Epidermal melanocyte (primary cell): ENCODE measurements at regions not wholly inside any gene's neighbourhood (a gene's known extent, or its start where the extent isn't known, plus 50 kb on each side); places are given as distances from the start of the nearest gene placed in this dataset.
"Not testable (repeated sequence)": the region's sequence is repeated elsewhere in the genome, so short reads cannot be mapped to it uniquely, and the experiment has no call there.

Experiments
- DNase-seq: peaks from one replicate; pipeline ENCODE4 v3.0.0; 2011; ENCODE audit warnings: low spot score; ENCODE audit not compliant: insufficient read length

- no peak for DNase-seq
Measured at GRCh38 chr13:23025864-23026608, 154.7 kb upstream of the SGCG start.

- no peak for DNase-seq
Measured at GRCh38 chr13:23039266-23039935, 141.4 kb upstream of the SGCG start.

- no peak for DNase-seq
Measured at GRCh38 chr13:23042181-23042580, 138.6 kb upstream of the SGCG start.

GRCh38 chr13:23044906-23045305, 135.9 kb upstream of the SGCG start:
- no peak for DNase-seq

- no peak for DNase-seq
Measured at GRCh38 chr13:23050126-23050525, 130.7 kb upstream of the SGCG start.

- DNase-seq = not testable (repeated sequence)
Measured at GRCh38 chr13:23053711-23054110, 127.1 kb upstream of the SGCG start.

GRCh38 chr13:23059173-23059572, 121.6 kb upstream of the SGCG start:
- DNase-seq = no peak

GRCh38 chr13:23060959-23061358, 119.8 kb upstream of the SGCG start:
- no peak for DNase-seq

GRCh38 chr13:23067129-23067528, 113.7 kb upstream of the SGCG start:
- no peak for DNase-seq

GRCh38 chr13:23069566-23069965, 111.2 kb upstream of the SGCG start:
- no peak for DNase-seq

- no peak for DNase-seq
Measured at GRCh38 chr13:23074075-23074828, 106.5 kb upstream of the SGCG start.

GRCh38 chr13:23081220-23081619, 99.6 kb upstream of the SGCG start:
- DNase-seq = no peak

GRCh38 chr13:23081901-23082300, 98.9 kb upstream of the SGCG start:
- DNase-seq = no peak

- no peak for DNase-seq
Measured at GRCh38 chr13:23086968-23087623, 93.7 kb upstream of the SGCG start.

- DNase-seq = no peak
Measured at GRCh38 chr13:23087880-23088279, 92.9 kb upstream of the SGCG start.

GRCh38 chr13:23098161-23098907, 82.4 kb upstream of the SGCG start:
- no peak for DNase-seq

- no peak for DNase-seq
Measured at GRCh38 chr13:23105051-23105450, 75.7 kb upstream of the SGCG start.

GRCh38 chr13:23107665-23108064, 73.1 kb upstream of the SGCG start:
- no peak for DNase-seq

- no peak for DNase-seq
Measured at GRCh38 chr13:23119131-23119530, 61.6 kb upstream of the SGCG start.

GRCh38 chr13:23127540-23127939, 53.2 kb upstream of the SGCG start:
- not testable (repeated sequence) for DNase-seq

GRCh38 chr13:23129331-23129730, 51.4 kb upstream of the SGCG start:
- no peak for DNase-seq
